ENCODE measurements at regions not wholly inside any gene's neighbourhood (a gene's known extent, or its start where the extent isn't known, plus 50 kb on each side); places are given as distances from the start of the nearest gene placed in this dataset.

GRCh38 chr12:108442067-108442466 is 73.0 kb upstream of the FICD start:
- Histone ChIP-seq H3K14ac (ENCODE audit: low read length) (no peak overlapping the region), H4K8ac (ENCODE audit: low read depth, low read length) (no peak overlapping the region), H4K91ac (ENCODE audit: low read depth, low read length, poor library complexity) (no peak overlapping the region), H3K36me3 (replicated peaks in 1 of 2; ENCODE audit: control insufficient read depth in 2 of 2, insufficient read depth in 2 of 2, low read length in 2 of 2) (no peaks in the 10 kb centered on the region), H3K9me3 (replicated peaks in 1 of 2; ENCODE audit: control insufficient read depth in 2 of 2, insufficient read depth in 1 of 2, low read depth in 1 of 2, low read length in 2 of 2) (no peaks in the 10 kb centered on the region), H3K4me2 (ENCODE audit: insufficient read depth, low read length, poor library complexity, severe bottlenecking) (no peak overlapping the region), H3K23ac (ENCODE audit: low read depth, low read length, poor library complexity) (no peak overlapping the region), H3K4me3 (ENCODE audit: low read length in 2 of 2) (no peak overlapping the region), H2BK12ac (ENCODE audit: low read length) (no peak overlapping the region), H2BK15ac (ENCODE audit: low read length) (no peak overlapping the region), H2BK5ac (ENCODE audit: low read length) (no peak overlapping the region), H3K18ac (ENCODE audit: low read length) (no peak overlapping the region), H3K9ac (ENCODE audit: low read depth, low read length, poor library complexity) (no peak overlapping the region), H2AK5ac (ENCODE audit: low read depth, low read length) (no peak overlapping the region), H3K27me3 (ENCODE audit: control insufficient read depth in 3 of 3, insufficient read depth in 3 of 3, low read depth in 1 of 3, low read length in 3 of 3) (peaks cover 0 to 3% (median 0%) of the 10 kb centered on the region in 3 experiments), H3K4ac (ENCODE audit: low read length) (no peak overlapping the region), H3K4me1 (ENCODE audit: control insufficient read depth in 2 of 2, insufficient read depth in 1 of 2, low read depth in 1 of 2, low read length in 2 of 2) (peaks cover 3% of the 10 kb centered on the region in 2 donors), H3K27ac (replicated peaks; ENCODE audit: low read length) (no peak overlapping the region), H3K79me1 (ENCODE audit: low read depth, low read length) (no peaks in the 10 kb centered on the region), H2AFZ (ENCODE audit: low read length) (peak overlapping the region; percentile 71), H2BK120ac (ENCODE audit: low read depth, low read length) (no peak overlapping the region)
- WGBS, 2 donors (ENCODE audit: extremely low coverage in 2 of 2, insufficient read length in 2 of 2, insufficient replicate concordance in 1 of 2), result no CpG with 5 or more reads among the region's 3 CpGs
- DNase-seq (ENCODE audit: low spot score), result no peak

- Histone ChIP-seq H2BK15ac (ENCODE audit: low read length) (no peak overlapping the region), H3K27ac (replicated peaks; ENCODE audit: low read length) (no peak overlapping the region), H3K4me2 (ENCODE audit: insufficient read depth, low read length, poor library complexity, severe bottlenecking) (no peak overlapping the region), H3K4ac (ENCODE audit: low read length) (no peak overlapping the region), H2BK12ac (ENCODE audit: low read length) (no peak overlapping the region), H3K9me3 (replicated peaks in 1 of 2; ENCODE audit: control insufficient read depth in 2 of 2, insufficient read depth in 1 of 2, low read depth in 1 of 2, low read length in 2 of 2) (no peaks in the 10 kb centered on the region), H3K4me3 (ENCODE audit: low read length in 2 of 2) (no peak overlapping the region), H3K36me3 (replicated peaks in 1 of 2; ENCODE audit: control insufficient read depth in 2 of 2, insufficient read depth in 2 of 2, low read length in 2 of 2) (no peaks in the 10 kb centered on the region), H4K91ac (ENCODE audit: low read depth, low read length, poor library complexity) (no peak overlapping the region), H4K8ac (ENCODE audit: low read depth, low read length) (no peak overlapping the region), H3K18ac (ENCODE audit: low read length) (no peak overlapping the region), H2AFZ (ENCODE audit: low read length) (no peak overlapping the region), H3K79me1 (ENCODE audit: low read depth, low read length) (no peaks in the 10 kb centered on the region), H2BK120ac (ENCODE audit: low read depth, low read length) (no peak overlapping the region), H3K27me3 (ENCODE audit: control insufficient read depth in 3 of 3, insufficient read depth in 3 of 3, low read depth in 1 of 3, low read length in 3 of 3) (peaks cover 0 to 3% (median 0%) of the 10 kb centered on the region in 3 experiments), H3K23ac (ENCODE audit: low read depth, low read length, poor library complexity) (no peak overlapping the region), H3K9ac (ENCODE audit: low read depth, low read length, poor library complexity) (no peak overlapping the region), H3K14ac (ENCODE audit: low read length) (no peak overlapping the region), H2BK5ac (ENCODE audit: low read length) (no peak overlapping the region), H2AK5ac (ENCODE audit: low read depth, low read length) (no peak overlapping the region), H3K4me1 (ENCODE audit: control insufficient read depth in 2 of 2, insufficient read depth in 1 of 2, low read depth in 1 of 2, low read length in 2 of 2) (peaks cover 3% of the 10 kb centered on the region in 2 donors)
- DNase-seq (ENCODE audit: low spot score), result no peak
- WGBS, 2 donors (ENCODE audit: extremely low coverage in 2 of 2, insufficient read length in 2 of 2, insufficient replicate concordance in 1 of 2), result no CpG with 5 or more reads among the region's 4 CpGs
Observed at GRCh38 chr12:108441549-108441948, 73.5 kb upstream of the FICD start.

- no peak overlapping the region for H2BK15ac ChIP-seq (ENCODE audit: low read length)
- H3K4me1 ChIP-seq (ENCODE audit: control insufficient read depth in 2 of 2, insufficient read depth in 1 of 2, low read depth in 1 of 2, low read length in 2 of 2), result peaks cover 3% of the 10 kb centered on the region in 2 donors
- no peak overlapping the region for H4K91ac ChIP-seq (ENCODE audit: low read depth, low read length, poor library complexity)
- no peak overlapping the region for H3K9ac ChIP-seq (ENCODE audit: low read depth, low read length, poor library complexity)
- no peak for DNase-seq (ENCODE audit: low spot score)
- no peak overlapping the region for H3K4me3 ChIP-seq (ENCODE audit: low read length in 2 of 2)
- no peak overlapping the region for H2BK12ac ChIP-seq (ENCODE audit: low read length)
- H2AK5ac ChIP-seq (ENCODE audit: low read depth, low read length), result no peak overlapping the region
- no peak overlapping the region for H3K14ac ChIP-seq (ENCODE audit: low read length)
- no peak overlapping the region for H3K27ac ChIP-seq (replicated peaks; ENCODE audit: low read length)
- no peaks in the 10 kb centered on the region for H3K36me3 ChIP-seq (replicated peaks in 1 of 2; ENCODE audit: control insufficient read depth in 2 of 2, insufficient read depth in 2 of 2, low read length in 2 of 2)
- H4K8ac ChIP-seq (ENCODE audit: low read depth, low read length), result no peak overlapping the region
- WGBS, 2 donors (ENCODE audit: extremely low coverage in 2 of 2, insufficient read length in 2 of 2, insufficient replicate concordance in 1 of 2), result no CpG with 5 or more reads among the region's 2 CpGs
- no peak overlapping the region for H2BK120ac ChIP-seq (ENCODE audit: low read depth, low read length)
- peaks cover 0 to 3% (median 0%) of the 10 kb centered on the region in 3 experiments for H3K27me3 ChIP-seq (ENCODE audit: control insufficient read depth in 3 of 3, insufficient read depth in 3 of 3, low read depth in 1 of 3, low read length in 3 of 3)
- no peak overlapping the region for H3K4me2 ChIP-seq (ENCODE audit: insufficient read depth, low read length, poor library complexity, severe bottlenecking)
- H3K23ac ChIP-seq (ENCODE audit: low read depth, low read length, poor library complexity), result no peak overlapping the region
- no peak overlapping the region for H3K18ac ChIP-seq (ENCODE audit: low read length)
- H2BK5ac ChIP-seq (ENCODE audit: low read length), result no peak overlapping the region
- H2AFZ ChIP-seq (ENCODE audit: low read length), result no peak overlapping the region
- no peak overlapping the region for H3K4ac ChIP-seq (ENCODE audit: low read length)
- H3K79me1 ChIP-seq (ENCODE audit: low read depth, low read length), result no peaks in the 10 kb centered on the region
- no peaks in the 10 kb centered on the region for H3K9me3 ChIP-seq (replicated peaks in 1 of 2; ENCODE audit: control insufficient read depth in 2 of 2, insufficient read depth in 1 of 2, low read depth in 1 of 2, low read length in 2 of 2)
Observed at GRCh38 chr12:108440736-108441135, 74.3 kb upstream of the FICD start.

DNA sequence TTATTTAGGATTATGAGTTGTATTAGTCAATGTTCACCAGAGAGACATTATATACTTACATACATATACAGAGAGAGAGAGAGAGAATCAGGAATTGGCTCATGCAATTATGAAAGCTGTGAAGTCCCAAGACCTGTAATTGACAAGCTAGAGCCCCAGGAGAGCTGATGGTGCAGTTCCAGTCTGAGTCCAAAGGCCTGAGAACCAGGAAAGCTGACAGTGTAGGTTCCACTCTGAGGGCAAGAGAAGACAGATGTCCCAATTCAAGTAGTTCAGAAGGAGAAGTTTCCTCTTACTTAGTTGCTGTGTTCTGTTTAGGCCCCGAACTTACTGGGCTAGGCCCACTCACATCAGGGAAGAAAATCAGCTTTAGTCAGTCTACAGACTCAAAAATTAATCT is 76.4 kb upstream of the FICD start:
- H2BK15ac ChIP-seq (ENCODE audit: low read length), result no peak overlapping the region
- no CpG with 5 or more reads among the region's 1 CpG for WGBS, 2 donors (ENCODE audit: extremely low coverage in 2 of 2, insufficient read length in 2 of 2, insufficient replicate concordance in 1 of 2)

More for the DNA sequence above, 76.4 kb upstream of the FICD start:
- Histone ChIP-seq H2BK120ac (ENCODE audit: low read depth, low read length) (no peak overlapping the region), H3K23ac (ENCODE audit: low read depth, low read length, poor library complexity) (no peak overlapping the region), H3K4me3 (ENCODE audit: low read length in 2 of 2) (no peak overlapping the region), H2AFZ (ENCODE audit: low read length) (no peak overlapping the region), H3K4me1 (ENCODE audit: control insufficient read depth in 2 of 2, insufficient read depth in 1 of 2, low read depth in 1 of 2, low read length in 2 of 2) (peaks cover 3% of the 10 kb centered on the region in 2 donors), H3K9me3 (replicated peaks in 1 of 2; ENCODE audit: control insufficient read depth in 2 of 2, insufficient read depth in 1 of 2, low read depth in 1 of 2, low read length in 2 of 2) (no peaks in the 10 kb centered on the region), H2BK5ac (ENCODE audit: low read length) (no peak overlapping the region), H3K4ac (ENCODE audit: low read length) (no peak overlapping the region), H3K4me2 (ENCODE audit: insufficient read depth, low read length, poor library complexity, severe bottlenecking) (no peak overlapping the region), H4K8ac (ENCODE audit: low read depth, low read length) (no peak overlapping the region), H4K91ac (ENCODE audit: low read depth, low read length, poor library complexity) (no peak overlapping the region), H3K14ac (ENCODE audit: low read length) (no peak overlapping the region), H3K27ac (replicated peaks; ENCODE audit: low read length) (no peak overlapping the region), H3K79me1 (ENCODE audit: low read depth, low read length) (no peaks in the 10 kb centered on the region), H3K18ac (ENCODE audit: low read length) (no peak overlapping the region), H3K27me3 (ENCODE audit: control insufficient read depth in 3 of 3, insufficient read depth in 3 of 3, low read depth in 1 of 3, low read length in 3 of 3) (peaks cover 0 to 3% (median 0%) of the 10 kb centered on the region in 3 experiments), H3K36me3 (replicated peaks in 1 of 2; ENCODE audit: control insufficient read depth in 2 of 2, insufficient read depth in 2 of 2, low read length in 2 of 2) (no peaks in the 10 kb centered on the region), H2BK12ac (ENCODE audit: low read length) (no peak overlapping the region), H3K9ac (ENCODE audit: low read depth, low read length, poor library complexity) (no peak overlapping the region), H2AK5ac (ENCODE audit: low read depth, low read length) (no peak overlapping the region)
- DNase-seq (ENCODE audit: low spot score), result no peak

Data from neuronal stem cell (in vitro differentiated cells).